Glutamatergic neuron (in vitro differentiated cells): ENCODE measurements at regions not wholly inside any gene's neighbourhood (a gene's known extent, or its start where the extent isn't known, plus 50 kb on each side); places are given as distances from the start of the nearest gene placed in this dataset.

Experiments used
- DNase-seq: peaks from one replicate; pipeline ENCODE4 v3.0.0; 2022
- H3K27ac Mint-ChIP-seq: one replicate; pipeline ENCODE4 v1.8.0; 2020; ENCODE audit warnings: mild to moderate bottlenecking, mixed read lengths, inconsistent platforms; ENCODE audit not compliant: unreplicated experiment
- H3K27me3 Mint-ChIP-seq: one replicate; pipeline ENCODE4 v1.8.0; 2020; ENCODE audit warnings: mild to moderate bottlenecking, moderate library complexity, mixed read lengths, inconsistent platforms; ENCODE audit not compliant: unreplicated experiment
- H3K36me3 Mint-ChIP-seq: one replicate; pipeline ENCODE4 v1.8.0; 2020; ENCODE audit warnings: mild to moderate bottlenecking, mixed read lengths, inconsistent platforms; ENCODE audit not compliant: unreplicated experiment
- H3K4me1 Mint-ChIP-seq: one replicate; pipeline ENCODE4 v1.8.0; 2020; ENCODE audit warnings: mild to moderate bottlenecking, low read depth, mixed read lengths, inconsistent platforms; ENCODE audit not compliant: unreplicated experiment
- H3K4me3 Mint-ChIP-seq: one replicate; pipeline ENCODE4 v1.8.0; 2020; ENCODE audit warnings: mild to moderate bottlenecking, mixed read lengths, inconsistent platforms; ENCODE audit not compliant: unreplicated experiment
- H3K9me3 Mint-ChIP-seq: one replicate; pipeline ENCODE4 v1.8.0; 2020; ENCODE audit warnings: mild to moderate bottlenecking, moderate library complexity, mixed read lengths, inconsistent platforms; ENCODE audit not compliant: unreplicated experiment
- CTCF ChIP-seq: fragments of 200-600 bp; sonication (generic); IDR thresholded peaks from one replicate; pipeline ENCODE4 v1.5.0; 2021; ENCODE audit not compliant: partially characterized antibody, unreplicated experiment

GRCh38 chr22:48259991-48260670, 1497.7 kb downstream of the TBC1D22A start:
- peaks cover 11% of the 10 kb centered on the region for H3K36me3 Mint-ChIP-seq
- H3K4me1 Mint-ChIP-seq, result peaks cover 7% of the 10 kb centered on the region
- no peak for TF ChIP-seq CTCF
- no peak overlapping the region for H3K4me3 Mint-ChIP-seq
- H3K9me3 Mint-ChIP-seq, result peaks cover 7% of the 10 kb centered on the region
- H3K27ac Mint-ChIP-seq, result no peak overlapping the region
- H3K27me3 Mint-ChIP-seq, result peaks cover 2% of the 10 kb centered on the region
- no peak for DNase-seq

GRCh38 chr22:48258811-48259210, 1496.4 kb downstream of the TBC1D22A start:
- peaks cover 8% of the 10 kb centered on the region for H3K9me3 Mint-ChIP-seq
- TF ChIP-seq CTCF, result no peak
- H3K27me3 Mint-ChIP-seq, result peaks cover 6% of the 10 kb centered on the region
- H3K36me3 Mint-ChIP-seq, result peaks cover 7% of the 10 kb centered on the region
- no peak overlapping the region for H3K27ac Mint-ChIP-seq
- no peak for DNase-seq
- no peak overlapping the region for H3K4me3 Mint-ChIP-seq
- peaks cover 8% of the 10 kb centered on the region for H3K4me1 Mint-ChIP-seq

- Mint-ChIP-seq H3K27me3 (peaks cover 8% of the 10 kb centered on the region), H3K4me1 (peaks cover 8% of the 10 kb centered on the region), H3K27ac (no peak overlapping the region), H3K36me3 (peaks cover 7% of the 10 kb centered on the region), H3K9me3 (peaks cover 8% of the 10 kb centered on the region), H3K4me3 (no peak overlapping the region)
- no peak for TF ChIP-seq CTCF
- no peak for DNase-seq
Measured at GRCh38 chr22:48258064-48258701, 1495.7 kb downstream of the TBC1D22A start.

GRCh38 chr22:48257685-48258055, 1495.2 kb downstream of the TBC1D22A start:
- Mint-ChIP-seq H3K27me3 (peaks cover 6% of the 10 kb centered on the region), H3K4me1 (peaks cover 8% of the 10 kb centered on the region), H3K4me3 (no peak overlapping the region), H3K36me3 (peaks cover 7% of the 10 kb centered on the region), H3K27ac (no peak overlapping the region), H3K9me3 (peaks cover 8% of the 10 kb centered on the region)
- TF ChIP-seq CTCF, result no peak
- DNase-seq, result no peak

GRCh38 chr22:48256776-48257684, 1494.6 kb downstream of the TBC1D22A start:
- Mint-ChIP-seq H3K4me1 (peaks cover 8% of the 10 kb centered on the region), H3K36me3 (peaks cover 7% of the 10 kb centered on the region), H3K27me3 (peaks cover 6% of the 10 kb centered on the region), H3K4me3 (no peak overlapping the region), H3K27ac (no peak overlapping the region), H3K9me3 (peaks cover 8% of the 10 kb centered on the region)
- no peak for DNase-seq
- TF ChIP-seq CTCF, result no peak
